Chondrocyte (in vitro differentiated cells): ENCODE measurements at regions not wholly inside any gene's neighbourhood (a gene's known extent, or its start where the extent isn't known, plus 50 kb on each side); places are given as distances from the start of the nearest gene placed in this dataset.

ENCODE experiments used
- DNase-seq: peaks from one replicate; pipeline ENCODE4 v3.0.0; 2021; ENCODE audit warnings: mixed read lengths, low spot score
- H3K27ac Mint-ChIP-seq: one replicate; pipeline ENCODE4 v1.8.0; 2021; ENCODE audit warnings: mild to moderate bottlenecking, moderate library complexity, mixed read lengths; ENCODE audit not compliant: unreplicated experiment
- H3K27me3 Mint-ChIP-seq: 2 replicates; pipeline ENCODE4 v1.8.0; 2021; ENCODE audit warnings: low read depth, mixed read lengths
- H3K36me3 Mint-ChIP-seq: 2 replicates; pipeline ENCODE4 v1.8.0; 2021; ENCODE audit warnings: low read depth, mixed read lengths
- H3K4me1 Mint-ChIP-seq: 2 replicates; pipeline ENCODE4 v1.8.0; 2021; ENCODE audit warnings: low read depth, mild to moderate bottlenecking, mixed read lengths
- H3K4me3 Mint-ChIP-seq: one replicate; pipeline ENCODE4 v1.8.0; 2021; ENCODE audit warnings: mild to moderate bottlenecking, moderate library complexity, mixed read lengths; ENCODE audit not compliant: unreplicated experiment
- H3K9me3 Mint-ChIP-seq: 2 replicates; pipeline ENCODE4 v1.8.0; 2021; ENCODE audit warnings: low read depth, mixed read lengths
- CTCF ChIP-seq: fragments of 200-600 bp; sonication (generic); IDR thresholded peaks from 2 replicates; pipeline ENCODE4 v1.5.0; 2021; ENCODE audit warnings: antibody characterized with exemption, mild to moderate bottlenecking, moderate library complexity

DNA sequence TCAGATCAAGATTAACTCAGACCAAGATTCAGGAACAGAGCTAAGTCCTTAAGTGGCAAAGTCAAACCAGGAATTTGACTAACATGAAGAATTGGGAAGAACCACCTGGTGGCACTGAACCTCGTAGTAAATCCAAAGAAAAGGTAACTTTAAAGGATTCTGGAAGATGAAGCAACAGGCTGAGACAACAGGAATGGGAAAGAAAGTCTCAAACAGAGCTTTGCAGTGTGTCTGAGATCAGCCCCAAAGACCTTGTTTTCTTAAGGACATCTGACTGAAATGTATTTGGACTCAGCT lies 126.1 kb downstream of the ASB9 start:
- Mint-ChIP-seq H3K9me3 (no peaks in the 10 kb centered on the region), H3K4me3 (no peak overlapping the region), H3K4me1 (no peaks in the 10 kb centered on the region), H3K27ac (no peak overlapping the region), H3K36me3 (no peaks in the 10 kb centered on the region), H3K27me3 (peaks cover 6% of the 10 kb centered on the region)
- TF ChIP-seq CTCF, result no peak
- DNase-seq, result no peak

GRCh38 chrX:15143050-15143824 lies 126.6 kb downstream of the ASB9 start:
- H3K4me1 Mint-ChIP-seq, result no peaks in the 10 kb centered on the region
- peaks cover 3% of the 10 kb centered on the region for H3K27me3 Mint-ChIP-seq
- H3K4me3 Mint-ChIP-seq, result no peak overlapping the region
- peak; percentile 87 for TF ChIP-seq CTCF
- H3K9me3 Mint-ChIP-seq, result no peaks in the 10 kb centered on the region
- no peak for DNase-seq
- H3K27ac Mint-ChIP-seq, result no peak overlapping the region
- no peaks in the 10 kb centered on the region for H3K36me3 Mint-ChIP-seq

DNA sequence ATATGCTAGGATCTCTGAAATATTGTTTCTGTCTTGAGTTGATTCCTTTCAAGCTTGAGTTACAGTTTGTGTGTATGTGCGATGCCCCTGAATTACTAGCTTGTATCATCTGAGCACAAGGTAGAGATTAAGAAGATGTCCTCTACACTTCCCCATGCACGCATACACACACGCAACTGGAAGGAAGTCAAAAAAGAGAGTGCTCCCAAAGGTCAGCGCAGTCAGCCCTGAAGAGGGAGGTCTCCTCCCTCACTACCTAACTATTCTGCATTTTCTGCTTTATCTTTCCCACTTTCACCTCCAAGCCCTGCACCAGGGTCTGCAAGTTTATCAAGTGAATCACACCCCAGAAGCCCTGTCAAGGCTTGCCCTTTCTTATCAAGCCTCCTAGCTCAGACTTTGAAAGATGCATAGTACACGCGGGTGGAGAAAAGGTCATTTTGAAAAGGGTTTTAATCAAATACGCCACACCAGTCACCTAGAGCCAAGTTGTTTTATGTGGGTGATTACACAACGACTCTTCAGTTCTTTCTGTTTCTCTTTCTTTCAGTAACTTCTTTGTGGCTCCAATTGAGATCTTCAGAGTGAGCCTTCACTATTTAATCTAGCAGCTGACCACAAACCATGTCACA lies 127.7 kb downstream of the ASB9 start:
- TF ChIP-seq CTCF, result no peak
- H3K27ac Mint-ChIP-seq, result no peak overlapping the region
- no peaks in the 10 kb centered on the region for H3K9me3 Mint-ChIP-seq
- H3K4me1 Mint-ChIP-seq, result no peaks in the 10 kb centered on the region
- no peak overlapping the region for H3K4me3 Mint-ChIP-seq
- no peak for DNase-seq
- peaks cover 3% of the 10 kb centered on the region for H3K27me3 Mint-ChIP-seq
- no peaks in the 10 kb centered on the region for H3K36me3 Mint-ChIP-seq

DNA sequence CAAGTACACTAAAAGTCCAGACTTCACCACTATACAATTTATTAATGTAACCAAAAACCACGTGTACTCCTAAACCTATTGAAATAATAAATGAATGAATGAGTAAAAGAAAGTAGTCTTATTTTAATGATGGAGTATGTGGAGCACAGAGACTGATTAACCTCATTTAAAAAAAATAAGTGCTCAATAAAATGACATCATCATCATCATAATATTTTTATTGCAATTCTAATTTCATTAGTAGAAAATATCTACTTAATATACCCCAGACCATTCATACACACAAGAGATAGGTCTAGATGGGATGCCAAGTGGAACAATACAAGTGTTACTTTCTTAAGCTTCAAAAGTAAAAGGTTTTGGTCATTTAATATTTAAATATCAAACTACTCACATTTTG lies 133.1 kb downstream of the ASB9 start:
- H3K4me1 Mint-ChIP-seq, result no peaks in the 10 kb centered on the region
- no peak for TF ChIP-seq CTCF
- no peak overlapping the region for H3K27ac Mint-ChIP-seq
- H3K4me3 Mint-ChIP-seq, result no peak overlapping the region
- H3K36me3 Mint-ChIP-seq, result no peaks in the 10 kb centered on the region
- DNase-seq, result no peak
- peaks cover 9% of the 10 kb centered on the region for H3K27me3 Mint-ChIP-seq
- H3K9me3 Mint-ChIP-seq, result peaks cover 3% of the 10 kb centered on the region

- Mint-ChIP-seq H3K27ac (no peak overlapping the region), H3K27me3 (peaks cover 9% of the 10 kb centered on the region), H3K4me1 (no peaks in the 10 kb centered on the region), H3K4me3 (no peak overlapping the region), H3K9me3 (peaks cover 3% of the 10 kb centered on the region), H3K36me3 (no peaks in the 10 kb centered on the region)
- TF ChIP-seq CTCF, result no peak
- DNase-seq, result no peak
Measured at GRCh38 chrX:15129412-15129811, 140.5 kb downstream of the ASB9 start.
